Tibial nerve (tissue), 4 donors: ENCODE measurements at regions not wholly inside any gene's neighbourhood (a gene's known extent, or its start where the extent isn't known, plus 50 kb on each side); places are given as distances from the start of the nearest gene placed in this dataset.

Source experiments
- DNase-seq, 2 donors: peaks; one replicate each; pipeline ENCODE4 v3.0.0-alpha.2; 2019; ENCODE audit warnings: low spot score in 2 of 2
- H3K27ac ChIP-seq, 4 donors: fragments of 200-600 bp; sonication (generic) in 3 of 4; one replicate each; pipeline ENCODE4 v1.5.1; 2017 to 2019; ENCODE audit warnings: mild to moderate bottlenecking in 1 of 4
- H3K27me3 ChIP-seq, 2 donors: fragments of 200-600 bp; sonication (generic) in 1 of 2; one replicate each; pipeline versions ENCODE4 v1.5.1 to v1.6.0; 2017 to 2019
- H3K36me3 ChIP-seq, 3 donors: fragments of 200-600 bp; sonication (generic); one replicate each; pipeline ENCODE4 v1.5.1; 2018 to 2019
- H3K4me1 ChIP-seq, 4 donors: fragments of 200-600 bp; sonication (generic) in 3 of 4; one replicate each; pipeline ENCODE4 v1.5.1; 2017 to 2019
- H3K4me3 ChIP-seq, 4 donors: fragments of 200-600 bp; sonication (generic) in 3 of 4; one replicate each; pipeline ENCODE4 v1.5.1; 2017 to 2019; ENCODE audit warnings: mild to moderate bottlenecking in 1 of 4, moderate library complexity in 1 of 4
- H3K9me3 ChIP-seq, 4 donors: fragments of 200-600 bp; sonication (generic) in 3 of 4; one replicate each; pipeline ENCODE4 v1.5.1; 2017 to 2019
- CTCF ChIP-seq, 5 experiments: fragments of 200-600 bp in 3 of 5; fragments of 450-650 bp in 2 of 5; sonication (generic) in 3 of 5; IDR thresholded peaks; one replicate each; pipeline ENCODE4 v1.5.1; 2016 to 2019; ENCODE audit warnings: antibody characterized with exemption in 5 of 5, mild to moderate bottlenecking in 3 of 5, moderate library complexity in 2 of 5
- EP300 ChIP-seq, 2 donors: sonication (generic); formaldehyde crosslinking; IDR thresholded peaks; one replicate each; pipeline ENCODE4 v1.6.1; 2017; ENCODE audit warnings: antibody characterized with exemption in 2 of 2, mild to moderate bottlenecking in 1 of 2
- POLR2A ChIP-seq, 2 donors: fragments of 450-650 bp; IDR thresholded peaks; one replicate each; pipeline ENCODE4 v1.6.1; 2017; ENCODE audit warnings: antibody characterized with exemption in 2 of 2, mild to moderate bottlenecking in 2 of 2, moderate library complexity in 2 of 2
- WGBS, 2 donors: methylation state at CpG; one replicate each; pipeline ENCODE4 v1.1.5; 2018; 5-methylcytosine and 5-hydroxymethylcytosine counted together

GRCh38 chr1:200302921-200303290 is 106.9 kb downstream of the ZNF281 start:
- no peak for DNase-seq
- no peaks in the 10 kb centered on the region for H3K9me3 ChIP-seq
- peak overlapping the region in 1 of 4 donors; percentile 39 for H3K27ac ChIP-seq
- H3K36me3 ChIP-seq: no peaks in the 10 kb centered on the region
- TF ChIP-seq EP300 (IDR thresholded peaks at IDR 0.05): no peak
- TF ChIP-seq POLR2A (IDR thresholded peaks at IDR 0.05): no peak
- no peak for TF ChIP-seq CTCF (IDR thresholded peaks at IDR 0.05)
- no peaks in the 10 kb centered on the region for H3K27me3 ChIP-seq
- H3K4me3 ChIP-seq: peak overlapping the region; percentile 39 to 74 (median 65)
- peaks cover 0 to 8% (median 6%) of the 10 kb centered on the region in 4 donors for H3K4me1 ChIP-seq
- 14 to 23% methylated on average over 13 of the region's 13 CpGs for WGBS, 2 donors

GRCh38 chr1:200302192-200302920 is 107.5 kb downstream of the ZNF281 start:
- TF ChIP-seq CTCF (IDR thresholded peaks at IDR 0.05) (peak in 1 of 5 experiments; percentile 18), EP300 (IDR thresholded peaks at IDR 0.05) (no peak)
- Histone ChIP-seq H3K4me1 (peaks cover 0 to 8% (median 6%) of the 10 kb centered on the region in 4 donors), H3K36me3 (no peaks in the 10 kb centered on the region), H3K27me3 (no peaks in the 10 kb centered on the region), H3K9me3 (no peaks in the 10 kb centered on the region), H3K27ac (peak overlapping the region in 2 of 4 donors; percentile 39 to 63), H3K4me3 (peak overlapping the region; percentile 39 to 74 (median 65))
- no peak for DNase-seq
- WGBS, 2 donors: 1 to 3% methylated on average over 30 to 36 of the region's 36 CpGs

- no peak overlapping the region for H3K4me3 ChIP-seq
- H3K4me1 ChIP-seq: peaks cover 0 to 8% (median 5%) of the 10 kb centered on the region in 4 donors
- H3K9me3 ChIP-seq: no peaks in the 10 kb centered on the region
- TF ChIP-seq EP300 (IDR thresholded peaks at IDR 0.05) (no peak), POLR2A (IDR thresholded peaks at IDR 0.05) (no peak), CTCF (IDR thresholded peaks at IDR 0.05) (no peak)
- H3K27me3 ChIP-seq: no peaks in the 10 kb centered on the region
- H3K36me3 ChIP-seq: no peaks in the 10 kb centered on the region
- 95 to 98% methylated on average over 3 of the region's 3 CpGs for WGBS, 2 donors
- no peak for DNase-seq
- no peak overlapping the region for H3K27ac ChIP-seq
Measured at GRCh38 chr1:200301152-200301551, 108.7 kb downstream of the ZNF281 start.

- no peak for DNase-seq
- Histone ChIP-seq H3K27me3 (no peaks in the 10 kb centered on the region), H3K4me1 (peaks cover 0 to 8% (median 3%) of the 10 kb centered on the region in 4 donors), H3K4me3 (no peak overlapping the region), H3K36me3 (no peaks in the 10 kb centered on the region), H3K27ac (no peak overlapping the region), H3K9me3 (no peaks in the 10 kb centered on the region)
- 86% methylated on average over 1 of the region's 1 CpG for WGBS, 2 donors
- TF ChIP-seq EP300 (IDR thresholded peaks at IDR 0.05) (no peak), CTCF (IDR thresholded peaks at IDR 0.05) (no peak), POLR2A (IDR thresholded peaks at IDR 0.05) (no peak)
Measured at GRCh38 chr1:200299571-200299970, 110.3 kb downstream of the ZNF281 start.

GRCh38 chr1:200298242-200298641 is 111.6 kb downstream of the ZNF281 start:
- Histone ChIP-seq H3K9me3 (no peaks in the 10 kb centered on the region), H3K4me1 (peaks cover 0 to 7% (median 3%) of the 10 kb centered on the region in 4 donors), H3K27me3 (no peaks in the 10 kb centered on the region), H3K4me3 (no peak overlapping the region), H3K27ac (no peak overlapping the region), H3K36me3 (no peaks in the 10 kb centered on the region)
- WGBS, 2 donors: 69 to 88% methylated on average over 1 of the region's 1 CpG
- TF ChIP-seq POLR2A (IDR thresholded peaks at IDR 0.05) (no peak), EP300 (IDR thresholded peaks at IDR 0.05) (no peak), CTCF (IDR thresholded peaks at IDR 0.05) (no peak)
- no peak for DNase-seq
